ENCODE measurements at regions not wholly inside any gene's neighbourhood (a gene's known extent, or its start where the extent isn't known, plus 50 kb on each side); places are given as distances from the start of the nearest gene placed in this dataset.
A peak's percentile ranks its signal among the peaks of the same experiment; 100 is the strongest.
"Not testable (repeated sequence)": the region's sequence is repeated elsewhere in the genome, so short reads cannot be mapped to it uniquely, and the experiment has no call there.

DNA sequence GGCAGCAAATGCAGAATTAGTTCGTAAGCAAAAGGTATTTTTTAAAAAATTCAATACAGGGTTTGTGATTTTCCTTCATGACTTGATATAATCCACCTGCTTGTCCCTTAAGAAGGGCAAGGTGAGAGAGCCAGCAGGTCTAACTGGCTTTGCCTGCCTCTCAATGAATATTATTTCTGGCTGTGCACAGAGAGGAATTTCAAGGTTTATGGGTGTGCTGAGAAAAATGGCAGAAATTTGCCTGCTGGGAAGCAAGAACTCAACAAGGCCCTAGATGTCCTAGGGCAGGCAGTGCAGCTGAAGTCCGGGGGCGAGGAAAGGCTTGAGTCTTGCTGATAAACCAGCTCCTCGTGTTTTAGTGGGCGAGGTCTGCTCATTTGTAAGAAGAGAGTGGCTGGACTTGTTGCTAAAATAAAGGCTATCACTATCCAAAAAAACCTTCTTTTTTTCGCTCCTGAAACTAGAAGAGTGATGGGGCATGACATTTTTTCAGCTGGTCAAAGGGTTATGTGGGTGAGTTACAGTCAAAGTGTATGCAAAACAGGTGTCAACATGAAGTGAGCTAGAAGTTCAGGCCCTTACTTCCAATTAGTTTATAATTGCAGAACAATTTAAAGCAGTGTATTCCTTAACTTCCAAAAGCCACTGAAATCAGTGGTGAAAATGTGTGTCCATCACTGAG is 385.8 kb upstream of the KLF6 start:
- no peak for DNase-seq (ENCODE audit: low read depth, low spot score)

DNA sequence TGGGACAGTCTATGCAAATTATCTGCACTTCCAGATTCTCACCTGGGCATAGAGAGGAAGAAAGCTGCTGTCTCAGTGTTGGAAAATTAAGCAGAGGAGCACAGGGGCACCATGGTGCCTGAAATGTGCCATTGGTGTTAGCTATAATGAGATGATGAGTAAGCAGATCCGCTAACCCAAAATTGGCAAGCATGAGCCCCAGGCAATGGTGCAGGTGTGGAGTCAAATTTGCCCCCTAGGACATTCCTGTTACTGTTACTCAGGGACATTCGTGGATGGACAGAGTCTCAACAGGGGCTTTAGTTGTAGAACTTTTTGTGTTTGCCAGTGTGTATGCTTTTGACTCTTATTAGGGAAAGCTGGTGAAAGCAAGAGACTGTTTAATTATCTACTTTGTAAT is 385.2 kb upstream of the KLF6 start:
- no peak for DNase-seq (ENCODE audit: low read depth, low spot score)

DNA sequence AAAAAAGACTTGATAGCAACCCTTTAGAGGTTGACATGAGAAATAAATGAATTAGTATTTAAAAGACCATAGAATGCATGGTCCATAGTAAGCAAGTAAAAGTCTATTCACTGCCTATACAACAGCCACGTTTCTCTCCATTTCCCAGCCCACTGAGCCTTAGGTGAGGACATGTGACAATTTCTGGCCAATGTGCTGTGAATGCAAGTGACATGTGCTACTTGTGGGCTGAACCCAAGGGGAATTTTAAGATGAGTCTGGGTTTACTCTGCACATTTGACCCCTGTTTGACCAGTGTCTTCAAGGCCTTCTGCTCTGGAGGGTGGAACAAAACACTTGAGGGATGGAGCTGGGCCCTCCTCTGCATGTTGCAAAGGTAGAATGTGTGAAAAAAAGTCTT is 384.4 kb upstream of the KLF6 start:
- DNase-seq (ENCODE audit: low read depth, low spot score): no peak

DNA sequence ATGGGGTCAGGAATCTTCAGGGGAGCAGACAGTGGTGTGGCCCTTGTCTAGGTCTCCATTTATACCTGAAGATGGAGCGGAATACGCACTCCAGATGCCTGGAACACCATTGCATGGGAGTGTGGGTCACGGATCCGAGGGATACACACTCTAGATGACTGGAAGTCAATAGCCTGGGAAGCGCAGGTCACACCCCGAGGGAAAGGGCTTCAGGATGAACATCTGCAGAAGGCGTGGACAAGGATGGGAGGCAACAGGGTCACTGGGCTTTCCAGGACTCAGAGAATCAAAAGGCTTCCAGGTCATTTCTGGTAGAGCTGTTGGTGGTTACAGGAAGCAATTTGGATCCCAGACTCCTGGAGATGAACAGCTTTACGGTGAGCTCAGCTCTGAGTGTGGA is 382.2 kb upstream of the KLF6 start:
- DNase-seq (ENCODE audit: low read depth, low spot score): no peak

DNA sequence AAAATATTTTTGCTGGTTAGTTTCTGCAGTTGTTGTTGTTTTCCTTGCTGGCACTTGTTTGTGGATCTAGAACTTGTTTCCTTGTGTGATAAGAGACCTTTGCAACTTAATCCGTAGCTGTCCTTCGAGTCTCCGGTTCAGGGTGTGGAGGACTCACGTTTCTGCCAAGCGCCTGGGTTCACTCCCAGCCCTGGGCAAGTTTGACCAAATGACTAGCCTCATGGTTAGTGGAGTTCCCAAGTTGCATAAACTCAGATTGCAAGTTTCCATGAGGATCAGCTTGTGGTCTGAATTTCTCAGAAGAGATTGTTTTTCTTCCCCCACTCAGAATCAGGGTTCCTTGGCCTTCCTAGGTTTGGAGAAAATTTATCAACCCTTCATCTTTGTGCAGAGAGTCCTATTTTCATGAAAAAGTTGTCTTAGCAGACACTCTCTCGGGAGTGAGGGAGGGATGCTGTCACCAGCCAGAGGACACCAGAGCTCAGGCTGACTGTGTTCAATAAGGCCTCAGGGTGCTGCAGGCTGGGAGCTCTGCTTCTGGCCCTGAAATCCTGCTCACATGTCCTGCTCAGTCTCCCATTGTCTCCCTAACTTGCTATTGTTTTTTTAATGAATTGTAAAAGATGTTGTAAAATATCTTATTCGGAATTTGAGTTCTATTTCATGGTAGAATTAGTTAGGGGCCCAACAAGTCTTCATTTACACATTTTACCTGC is 377.7 kb upstream of the KLF6 start:
- DNase-seq (ENCODE audit: low read depth, low spot score): no peak

DNA sequence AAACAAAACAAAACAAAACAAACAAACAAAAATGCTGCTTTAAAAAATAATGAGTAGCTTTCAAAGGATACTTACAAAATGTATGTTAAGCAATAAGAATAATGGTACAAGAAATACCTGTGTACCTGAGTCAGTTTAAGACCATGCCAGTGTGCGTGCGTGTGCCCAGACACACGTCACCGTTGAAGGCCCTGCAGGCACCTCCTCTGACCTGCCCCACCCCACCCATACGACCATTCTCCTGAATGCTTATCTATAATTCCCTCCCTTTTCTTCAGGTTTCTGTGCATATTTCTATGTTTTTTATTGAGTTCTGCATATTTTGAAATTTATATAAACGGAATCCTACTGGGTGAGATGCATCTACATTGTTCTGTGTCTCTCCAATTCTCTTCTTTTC is 374.2 kb upstream of the KLF6 start:
- DNase-seq (ENCODE audit: low read depth, low spot score): no peak

DNA sequence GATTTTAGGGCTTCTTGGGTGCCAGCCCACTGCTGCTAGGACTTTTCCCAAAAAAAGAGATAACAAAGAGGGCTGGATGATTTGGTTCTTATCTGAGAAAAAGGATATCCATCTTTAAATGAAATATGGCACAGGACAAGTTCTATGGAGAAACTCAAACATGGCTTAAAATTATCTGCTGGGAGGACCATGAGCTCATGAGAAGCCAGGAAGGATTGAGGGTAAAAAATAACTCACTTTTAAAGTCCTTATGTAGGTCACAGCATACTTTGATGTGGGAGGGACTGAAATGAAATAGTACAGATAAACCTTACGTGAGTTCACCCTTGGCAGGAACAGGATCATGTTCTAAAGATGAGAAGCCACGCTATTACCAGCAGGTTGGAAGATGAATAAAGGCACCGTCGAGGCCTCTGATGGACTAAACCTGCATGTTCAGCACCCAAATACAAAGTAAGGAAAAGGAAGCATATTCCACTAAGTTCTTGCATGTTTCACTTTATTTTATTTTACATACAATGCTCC is 369.2 kb upstream of the KLF6 start:
- DNase-seq (ENCODE audit: low read depth, low spot score): no peak

DNA sequence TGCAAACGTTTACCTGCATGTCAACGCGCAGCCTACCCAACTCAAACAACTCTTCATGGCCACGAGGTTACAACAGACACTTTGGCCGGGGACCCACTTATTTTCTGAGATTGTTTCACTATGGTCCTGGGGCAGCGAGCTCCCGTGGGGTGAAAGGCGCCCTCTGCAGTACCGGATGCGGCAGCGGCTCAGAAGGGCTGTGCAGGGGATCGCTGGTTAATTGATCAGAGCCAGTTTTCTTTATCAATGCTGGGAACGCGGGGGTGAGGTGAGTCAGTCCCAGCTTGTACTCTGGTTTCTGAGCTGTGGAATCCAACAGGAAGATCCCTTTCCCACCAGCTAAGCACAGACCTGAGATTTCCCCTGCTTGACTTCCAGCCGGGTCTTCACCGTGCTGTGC is 366.5 kb upstream of the KLF6 start:
- DNase-seq (ENCODE audit: low read depth, low spot score): no peak

DNA sequence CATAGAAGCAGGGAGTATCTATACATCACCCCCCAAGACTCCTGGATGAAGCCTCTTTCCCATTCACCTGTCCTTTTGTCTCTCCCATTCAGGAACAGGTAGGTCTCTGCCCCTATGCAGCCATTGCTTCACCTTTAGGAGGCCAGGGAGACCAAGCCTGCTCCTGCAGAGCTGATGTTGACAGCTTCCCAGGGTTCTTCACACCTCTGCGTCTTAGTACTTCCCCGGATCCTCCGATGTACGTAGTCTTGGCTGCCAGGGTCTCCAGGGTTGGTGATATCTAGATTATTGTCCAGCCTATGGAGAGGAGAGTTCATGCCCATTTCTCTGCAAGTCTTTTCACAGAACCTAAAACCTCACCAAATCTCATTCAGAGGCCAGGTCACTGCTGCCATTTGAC is 365.7 kb upstream of the KLF6 start:
- DNase-seq (ENCODE audit: low read depth, low spot score): no peak

DNA sequence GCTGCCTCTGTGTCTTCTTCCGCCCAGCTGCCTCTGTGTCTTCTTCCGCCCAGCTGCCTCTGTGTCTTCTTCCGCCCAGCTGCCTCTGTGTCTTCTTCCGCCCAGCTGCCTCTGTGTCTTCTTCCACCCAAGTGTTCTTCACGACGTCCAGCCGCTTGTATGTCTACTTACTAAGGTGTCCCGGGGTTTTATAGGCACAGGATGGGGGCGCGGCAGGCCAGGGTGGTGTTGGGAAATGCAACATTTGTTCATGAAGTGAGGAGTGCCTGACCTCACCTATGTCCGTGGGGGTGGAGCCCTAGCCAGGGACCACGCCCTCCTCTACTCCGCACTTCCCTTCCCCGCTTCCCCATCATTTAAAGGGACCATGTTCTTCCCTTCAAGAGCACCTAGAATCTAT is 364.5 kb upstream of the KLF6 start:
- not testable (repeated sequence) for DNase-seq (ENCODE audit: low read depth, low spot score)

DNA sequence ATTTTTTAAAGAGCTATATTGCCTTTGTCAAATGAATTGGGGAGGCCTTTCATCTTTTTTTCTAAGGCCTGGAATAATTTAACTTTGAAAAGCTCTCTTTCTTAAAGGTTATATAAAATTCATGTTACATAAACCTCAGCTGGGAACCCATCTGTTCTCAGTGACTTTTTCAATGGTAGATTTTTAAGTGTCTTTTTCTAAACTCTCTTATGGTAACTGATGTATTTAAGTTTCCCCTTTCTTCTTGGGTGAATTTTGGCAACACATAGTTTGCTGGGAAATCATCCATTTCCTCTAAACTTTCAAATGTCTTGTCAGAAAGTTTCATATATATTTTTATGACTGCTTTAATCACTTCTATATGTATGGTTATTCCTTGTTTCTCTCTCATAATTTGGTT is 362.2 kb upstream of the KLF6 start:
- DNase-seq (ENCODE audit: low read depth, low spot score): no peak

DNA sequence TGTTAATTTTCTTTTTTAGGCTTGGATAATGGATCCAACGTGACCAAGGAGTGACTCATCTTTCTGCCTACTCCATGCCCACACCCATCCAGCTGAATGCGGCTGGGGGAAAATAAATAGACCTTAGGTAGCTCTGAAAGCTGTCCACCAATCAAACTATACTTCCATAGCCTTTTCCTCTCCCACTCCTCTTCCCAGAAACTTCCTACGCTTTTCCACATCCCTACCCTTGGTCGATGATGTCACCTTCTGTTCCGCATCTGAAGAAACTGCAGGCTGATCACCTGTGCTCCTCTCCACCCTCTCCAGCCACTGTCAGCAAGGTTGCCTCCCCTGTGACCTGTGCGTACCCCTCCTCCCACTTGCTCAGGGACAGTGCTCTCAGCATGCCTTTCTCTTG is 359.8 kb upstream of the KLF6 start:
- no peak for DNase-seq (ENCODE audit: low read depth, low spot score)

DNA sequence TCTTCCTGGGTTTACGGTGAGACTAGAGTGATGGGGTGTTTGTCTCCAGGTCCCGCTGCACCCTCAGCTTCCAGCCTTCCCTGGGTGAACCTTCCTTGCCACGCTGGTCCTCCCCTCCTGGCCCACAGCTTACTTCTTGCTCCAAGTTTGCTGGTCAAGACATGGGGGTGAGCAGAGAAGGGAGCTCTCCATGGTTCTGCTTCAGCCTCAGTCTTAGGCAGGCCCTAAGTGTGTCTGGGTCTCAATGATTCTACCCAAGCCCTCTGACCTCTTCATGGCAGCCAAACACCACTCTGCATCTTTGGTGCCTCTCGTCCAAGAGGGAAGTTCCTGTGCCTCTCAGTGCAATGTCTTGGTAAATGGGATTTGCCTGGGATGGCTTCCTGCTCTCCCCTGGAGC is 356.5 kb upstream of the KLF6 start:
- no peak for DNase-seq (ENCODE audit: low read depth, low spot score)

DNA sequence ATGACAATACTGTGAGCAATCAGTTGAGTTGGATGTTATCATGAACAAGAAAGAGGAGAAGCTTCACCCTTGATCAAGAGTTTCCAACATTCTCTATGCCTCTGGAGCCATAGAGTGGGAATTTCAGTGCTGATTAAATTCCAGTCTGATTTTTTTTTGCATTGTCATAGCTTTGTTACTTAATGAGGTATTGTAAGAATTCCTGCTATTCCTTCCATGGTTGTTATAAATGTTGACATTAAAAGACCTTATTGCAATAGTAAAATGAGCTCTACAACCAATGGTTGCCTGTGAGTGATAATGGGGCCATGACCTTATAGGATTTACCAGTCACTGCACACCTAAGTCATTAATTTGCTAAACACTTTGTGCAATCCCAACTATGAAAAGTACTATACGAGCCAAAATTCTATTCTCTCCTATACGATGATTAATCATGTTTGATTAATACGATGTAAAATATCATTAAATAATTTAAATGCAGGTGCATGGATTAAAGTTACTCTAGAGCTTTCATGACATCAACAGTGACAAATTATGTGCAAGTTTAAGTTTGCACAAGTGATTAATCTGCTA is 353.2 kb upstream of the KLF6 start:
- DNase-seq (ENCODE audit: low read depth, low spot score): no peak

DNA sequence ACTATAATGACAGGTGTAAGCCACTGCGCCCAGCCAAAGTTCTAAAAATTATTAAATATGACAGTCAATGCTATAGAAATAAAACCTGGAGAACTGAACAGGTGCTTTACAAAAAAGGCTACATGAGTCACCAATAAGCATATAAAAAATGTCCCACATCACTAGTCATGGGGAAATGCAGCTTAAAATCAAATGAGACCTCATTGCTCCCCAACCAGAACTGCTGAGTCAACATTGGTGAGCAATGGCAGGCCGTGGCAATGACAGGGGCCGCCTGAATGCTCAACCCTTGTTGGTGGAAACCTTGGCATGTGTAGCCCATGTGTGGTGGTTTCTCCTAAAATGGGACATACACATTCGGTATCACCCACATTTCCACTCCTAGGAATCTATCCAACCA is 352.3 kb upstream of the KLF6 start:
- DNase-seq (ENCODE audit: low read depth, low spot score): no peak

DNA sequence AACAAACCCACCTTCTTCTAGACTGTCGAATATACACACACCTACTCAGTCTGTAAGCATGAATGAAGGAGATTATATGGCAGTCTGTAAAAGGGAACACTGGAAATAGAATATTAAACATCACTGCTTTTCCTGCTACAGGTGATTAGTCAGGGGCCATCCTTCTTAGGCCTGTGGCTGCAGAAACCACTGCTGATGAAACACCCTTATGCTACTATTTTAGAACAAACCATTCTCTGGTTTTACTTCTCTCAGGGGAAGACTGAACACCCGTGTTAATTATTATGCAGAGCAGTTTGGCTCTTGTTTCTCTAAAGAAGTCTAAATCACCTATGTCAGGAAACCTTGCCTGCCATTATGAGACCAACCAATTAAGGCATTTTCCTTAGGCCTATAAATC is 351.1 kb upstream of the KLF6 start:
- no peak for DNase-seq (ENCODE audit: low read depth, low spot score)

DNA sequence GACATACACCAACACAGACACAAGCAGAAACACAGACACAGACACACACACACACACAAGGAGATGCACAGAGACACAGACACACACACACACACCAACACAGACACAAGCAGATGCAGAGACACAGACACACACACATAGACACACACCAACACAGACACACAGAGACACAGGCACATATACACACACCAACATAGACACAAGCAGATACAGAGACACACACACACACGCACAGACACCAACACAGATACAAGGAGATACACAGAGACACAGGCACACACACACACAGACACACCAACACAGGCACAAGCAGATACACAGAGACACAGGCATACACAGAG is 347.2 kb upstream of the KLF6 start:
- no peak for DNase-seq (ENCODE audit: low read depth, low spot score)

DNA sequence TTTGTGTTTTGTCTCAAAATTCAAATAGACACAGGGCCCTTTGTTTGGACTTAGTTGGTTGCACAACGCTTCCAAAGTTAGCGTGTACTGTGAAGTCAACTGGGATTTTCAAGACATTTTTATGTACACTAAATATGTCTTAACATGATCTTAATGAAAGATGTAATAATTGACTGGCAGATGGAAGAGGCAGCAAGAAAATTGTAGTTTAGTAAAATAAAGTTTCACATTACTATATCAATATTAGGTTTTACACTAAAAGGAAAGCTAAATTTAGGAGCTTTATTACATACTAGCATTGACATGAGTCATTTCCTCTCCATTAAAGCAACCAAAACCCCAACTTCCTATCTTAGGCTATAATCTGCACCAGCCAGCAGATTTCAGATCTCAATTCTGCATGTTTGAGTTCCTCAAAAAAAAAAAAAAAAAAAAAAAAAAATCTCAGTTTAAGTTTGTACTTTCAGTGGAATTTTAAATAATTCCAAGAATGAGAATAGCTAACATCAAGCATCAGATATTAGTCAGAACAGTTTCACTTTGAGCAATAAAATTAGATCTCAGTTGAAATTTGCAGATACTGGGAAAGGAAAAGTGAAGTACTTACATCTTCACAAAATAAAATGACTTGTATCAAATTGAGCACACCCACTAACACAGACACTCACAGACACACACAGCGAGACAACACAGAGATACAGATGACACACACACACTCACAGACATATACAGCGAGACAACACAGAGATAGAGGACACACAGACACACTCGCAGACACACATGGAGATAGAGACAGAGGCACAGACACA is 346.6 kb upstream of the KLF6 start:
- DNase-seq (ENCODE audit: low read depth, low spot score): peak; percentile 47

DNA sequence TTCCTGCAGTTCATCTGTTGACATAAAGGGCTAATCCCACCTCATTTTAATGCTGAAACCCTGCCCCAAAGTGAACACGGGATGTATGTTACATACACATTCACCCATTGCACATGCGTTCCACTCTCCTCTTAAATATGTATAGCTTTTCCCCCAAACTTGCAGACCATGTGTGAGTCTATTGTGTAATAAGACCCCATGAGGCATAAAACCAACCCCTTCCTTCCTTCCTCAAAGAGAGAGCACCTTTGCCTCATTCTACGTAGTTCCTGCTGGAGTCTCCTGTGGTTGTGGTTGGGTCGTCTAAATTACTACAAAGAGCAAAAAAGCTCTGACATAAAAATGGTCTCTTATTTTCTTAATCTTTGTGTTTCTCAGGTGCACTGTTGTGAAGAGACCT is 345.7 kb upstream of the KLF6 start:
- no peak for DNase-seq (ENCODE audit: low read depth, low spot score)

DNA sequence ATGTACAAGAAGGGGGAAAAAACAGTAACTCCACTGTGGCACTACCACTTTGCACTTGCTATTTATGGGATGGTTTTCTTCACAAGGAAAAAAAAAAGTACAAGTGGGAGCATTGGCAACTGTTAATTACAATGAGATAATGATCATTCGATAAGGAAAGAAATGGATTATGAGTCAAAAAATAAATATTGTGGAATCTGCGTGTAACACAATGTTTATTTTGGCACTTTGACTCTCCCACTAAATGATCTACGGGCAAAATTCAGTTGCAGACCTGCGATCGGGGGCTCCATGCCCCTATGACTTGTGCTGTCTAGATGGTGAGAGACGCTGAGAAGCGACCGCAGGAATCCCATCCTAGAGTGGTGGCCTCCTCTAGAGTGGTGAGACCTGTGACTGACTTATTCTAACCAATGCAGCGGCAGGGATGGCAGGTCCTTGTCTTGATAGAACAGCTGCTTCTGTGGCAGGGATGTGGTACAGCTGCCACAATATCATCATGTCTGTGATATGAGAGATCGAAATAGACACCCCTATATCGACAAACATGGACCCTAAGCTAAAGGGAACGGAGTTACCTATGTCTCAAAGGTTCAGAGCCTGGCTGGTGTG is 345.0 kb upstream of the KLF6 start:
- no peak for DNase-seq (ENCODE audit: low read depth, low spot score)

DNA sequence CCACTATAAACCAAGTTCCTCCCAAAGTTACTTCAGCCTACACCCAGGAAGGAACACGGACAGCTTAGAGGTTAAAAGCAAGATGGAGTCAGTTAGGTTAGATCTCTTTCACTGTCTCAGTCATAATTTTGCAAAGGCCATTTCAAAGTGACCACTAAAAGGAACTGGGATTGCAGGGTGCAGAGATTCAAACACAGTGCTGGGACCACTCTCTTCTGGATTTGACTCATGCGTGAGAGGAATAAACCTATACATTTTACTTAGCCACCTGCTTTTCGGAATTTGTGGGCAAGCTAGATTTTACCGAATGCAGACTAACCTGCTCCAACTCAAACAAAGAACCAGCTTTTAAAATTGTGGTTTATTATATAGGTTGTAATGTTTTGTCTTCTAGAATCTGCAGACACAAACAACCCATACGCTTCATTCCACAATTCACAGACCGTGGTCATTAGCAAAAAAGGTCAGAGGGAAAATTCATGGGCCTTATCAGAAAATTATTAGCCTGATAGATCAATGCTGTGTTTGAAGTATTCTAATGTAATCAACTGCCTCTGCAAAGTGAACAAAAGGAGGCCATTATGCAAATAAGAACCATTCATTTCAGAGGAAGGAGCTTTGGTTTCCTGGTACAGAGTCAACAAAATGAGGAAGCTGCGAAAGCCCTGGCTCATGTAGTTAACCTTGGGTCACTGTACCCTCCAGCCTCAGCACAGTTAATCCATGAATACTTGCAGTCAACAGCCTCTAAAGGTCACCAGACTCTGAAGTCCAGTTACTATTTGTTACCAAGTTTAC is 342.7 kb upstream of the KLF6 start:
- DNase-seq (ENCODE audit: low read depth, low spot score): no peak

Measured in smooth muscle cell of the brain vasculature (primary cell).